ENCODE measurements at regions not wholly inside any gene's neighbourhood (a gene's known extent, or its start where the extent isn't known, plus 50 kb on each side); places are given as distances from the start of the nearest gene placed in this dataset.
"Not testable (repeated sequence)": the region's sequence is repeated elsewhere in the genome, so short reads cannot be mapped to it uniquely, and the experiment has no call there.

DNA sequence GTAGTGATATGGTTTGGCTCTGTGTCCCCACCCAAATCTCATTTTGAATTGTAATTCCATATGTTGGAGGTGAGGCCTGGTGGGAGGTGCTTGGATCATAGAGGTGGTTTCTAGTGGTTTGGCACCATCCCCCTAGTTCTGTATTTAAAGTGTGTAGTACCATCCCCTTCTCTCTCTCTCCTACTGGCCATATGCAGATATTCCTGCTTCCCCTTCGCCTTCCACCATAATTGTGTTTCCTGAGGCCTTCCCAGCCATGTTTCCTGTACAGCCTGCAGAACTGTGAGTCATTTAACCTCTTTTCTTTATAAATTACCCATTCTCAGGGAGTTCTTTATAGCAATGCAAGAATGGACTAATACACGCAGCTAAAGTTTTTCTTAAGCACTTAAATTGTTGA lies 340.0 kb downstream of the ANAPC1 start:
- DNase-seq: not testable (repeated sequence)

DNA sequence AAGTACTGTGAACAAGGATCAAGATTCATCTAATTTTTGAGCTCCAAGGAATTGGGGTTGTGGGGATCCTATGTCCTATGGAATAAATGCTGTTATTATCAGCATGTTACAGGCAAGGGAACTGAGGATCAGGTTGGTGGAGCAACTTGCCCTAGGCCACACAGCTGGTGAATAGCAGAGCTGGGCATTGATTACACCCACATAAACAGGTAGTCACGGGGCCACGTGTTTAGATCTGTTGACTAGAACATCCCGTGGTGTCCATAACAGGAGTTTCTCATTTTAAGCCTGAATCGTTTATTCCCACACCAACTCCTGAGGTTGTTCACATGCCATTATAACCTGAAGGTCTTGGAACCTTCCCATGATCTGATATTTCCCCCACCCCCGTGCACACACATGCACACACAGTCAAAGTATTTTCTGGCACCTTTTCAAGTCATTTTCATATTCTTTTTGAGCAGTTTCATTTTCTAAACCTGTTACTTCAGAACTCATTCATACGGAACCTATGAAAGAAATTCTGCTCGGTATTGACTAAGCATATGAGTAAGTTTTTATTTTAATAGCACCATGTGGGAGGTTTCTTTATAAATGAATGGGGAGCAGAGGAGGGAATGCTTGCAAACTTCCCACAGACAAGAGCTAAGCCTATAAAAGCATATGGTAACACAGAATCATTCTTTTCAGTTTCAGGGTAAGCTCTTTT lies 338.1 kb downstream of the ANAPC1 start:
- DNase-seq: not testable (repeated sequence)

DNA sequence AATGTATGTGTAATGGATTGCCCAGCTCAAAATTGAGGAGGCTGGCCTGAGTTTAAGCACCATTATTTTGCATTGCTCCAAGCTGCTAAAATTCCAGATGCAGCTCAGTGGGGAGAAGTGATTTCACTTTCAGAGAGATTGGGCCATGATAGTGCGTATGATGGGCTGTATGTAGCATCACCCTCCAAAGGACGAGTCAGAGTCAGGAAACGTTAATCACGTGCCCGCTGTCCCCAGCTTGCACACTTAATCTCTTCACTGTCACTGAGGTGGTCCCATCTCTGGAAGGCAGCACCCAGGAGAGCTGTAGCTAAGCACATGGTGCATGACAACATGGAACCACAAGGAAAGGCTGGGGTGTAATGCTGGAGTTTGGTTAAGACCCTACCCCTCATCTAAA lies 337.4 kb downstream of the ANAPC1 start:
- DNase-seq: not testable (repeated sequence)

DNA sequence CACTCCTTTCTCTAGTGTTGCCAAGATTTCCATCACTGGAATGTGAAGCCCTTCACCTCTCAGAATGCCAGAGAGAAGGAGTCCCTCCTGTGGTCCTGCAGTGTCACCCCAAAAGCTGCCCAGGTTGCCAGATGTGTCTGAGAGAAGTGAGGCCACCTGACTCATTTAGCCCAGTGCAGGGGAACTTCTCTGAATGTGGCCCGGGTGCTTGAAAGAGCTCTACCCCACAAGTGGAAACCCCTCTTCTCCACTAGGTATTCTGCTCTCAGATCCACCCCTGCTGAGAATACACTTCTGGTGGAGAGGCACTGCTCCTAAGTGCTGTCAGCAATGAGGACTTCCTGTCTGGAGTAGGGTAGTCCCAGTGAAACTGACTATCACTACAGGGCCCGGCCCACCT lies 334.8 kb downstream of the ANAPC1 start:
- not testable (repeated sequence) for DNase-seq

DNA sequence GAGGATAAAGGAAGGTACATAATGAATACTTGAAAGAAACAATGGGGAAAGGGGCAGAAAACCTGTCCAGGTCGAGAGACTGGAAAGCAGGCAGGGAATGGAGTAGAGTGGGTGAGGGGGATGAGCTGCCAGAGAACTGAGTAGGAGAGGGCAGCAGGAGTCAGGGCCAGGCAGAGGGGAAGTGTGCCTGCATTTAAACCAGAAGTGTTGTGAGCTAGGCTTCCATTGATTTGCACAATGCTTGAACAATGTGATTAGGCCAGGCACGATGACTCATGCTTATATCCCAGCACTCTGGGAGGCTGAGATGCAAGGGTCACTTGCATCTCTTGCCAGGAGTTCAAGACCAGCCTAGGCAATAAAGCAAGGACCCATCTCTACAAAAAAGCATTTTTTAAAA lies 332.6 kb downstream of the ANAPC1 start:
- DNase-seq: not testable (repeated sequence)

DNA sequence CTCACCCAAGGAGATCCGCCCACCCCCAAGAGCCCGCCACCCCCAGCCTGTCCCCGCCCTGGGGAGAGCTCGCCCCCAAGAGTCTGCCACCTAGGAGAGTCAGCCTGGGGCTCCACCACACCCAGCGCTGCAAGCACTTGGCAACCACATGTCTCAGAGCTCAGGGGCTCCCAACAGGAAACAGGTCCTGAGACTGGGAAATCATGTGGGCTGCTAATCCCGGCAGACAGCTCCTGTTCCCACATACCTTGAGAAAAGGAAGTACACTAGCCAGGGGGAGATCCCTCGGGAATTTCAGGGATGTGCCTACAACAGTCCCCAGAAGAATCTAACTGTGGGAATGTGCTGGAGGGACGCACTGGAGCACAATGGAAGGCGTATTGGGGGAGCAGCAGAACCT lies 331.4 kb downstream of the ANAPC1 start:
- not testable (repeated sequence) for DNase-seq

DNA sequence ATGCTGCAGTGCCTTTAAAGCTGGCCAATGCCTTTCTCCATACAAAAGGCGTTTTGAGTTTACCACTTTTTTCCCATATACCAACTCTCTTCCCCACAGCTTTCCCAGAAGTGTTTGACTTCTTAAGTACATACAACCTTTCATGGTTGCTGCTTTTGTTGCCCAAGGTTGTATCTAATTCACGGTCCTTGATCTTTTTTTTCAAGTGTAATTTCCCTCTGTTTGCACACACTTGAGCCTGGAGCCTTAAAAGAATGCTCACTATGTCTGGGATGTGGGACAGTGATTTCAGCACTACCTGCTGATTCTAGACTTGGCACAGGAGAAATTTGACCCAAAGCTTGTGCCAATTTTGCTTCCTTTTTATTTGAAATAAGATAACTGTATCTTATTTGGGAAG lies 324.7 kb downstream of the ANAPC1 start:
- DNase-seq: not testable (repeated sequence)

DNA sequence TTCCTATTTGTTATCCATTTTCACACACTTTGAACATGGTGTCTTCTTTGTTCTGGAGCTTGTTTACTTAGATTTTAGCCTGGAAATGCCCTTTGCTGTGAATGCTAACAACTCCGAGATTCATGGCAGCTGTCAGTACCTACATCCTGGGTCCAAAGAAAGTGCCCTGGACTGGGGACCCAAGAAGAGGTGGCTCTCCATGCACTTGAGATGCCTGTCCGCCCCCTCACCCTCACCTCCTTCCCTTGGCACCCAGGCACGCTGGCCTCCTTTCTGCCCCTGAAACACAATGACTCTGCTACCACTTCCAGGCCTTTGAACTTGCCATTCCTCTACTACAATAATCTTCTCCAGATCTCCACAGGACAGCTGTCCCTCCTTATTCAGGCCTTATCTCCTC lies 324.2 kb downstream of the ANAPC1 start:
- not testable (repeated sequence) for DNase-seq

DNA sequence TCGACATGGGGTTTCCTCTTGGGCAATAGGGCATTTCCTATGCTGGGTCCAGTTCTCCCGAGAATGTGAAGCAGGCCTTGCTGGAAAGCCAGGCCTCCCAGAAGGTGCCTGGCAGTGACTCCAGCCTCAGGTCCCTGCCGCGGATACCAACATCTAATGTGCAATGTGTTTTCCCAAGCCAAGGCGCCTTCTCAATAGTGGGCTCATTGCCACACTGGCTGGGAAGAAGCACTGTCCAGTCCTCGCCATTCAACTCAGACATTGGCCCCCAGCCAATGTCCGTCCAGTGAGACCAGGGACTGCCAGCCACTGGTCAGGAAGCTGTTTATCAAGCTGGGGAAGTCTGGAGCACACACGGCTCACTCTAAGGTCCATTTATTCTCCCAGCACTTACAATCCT lies 317.9 kb downstream of the ANAPC1 start:
- not testable (repeated sequence) for DNase-seq

DNA sequence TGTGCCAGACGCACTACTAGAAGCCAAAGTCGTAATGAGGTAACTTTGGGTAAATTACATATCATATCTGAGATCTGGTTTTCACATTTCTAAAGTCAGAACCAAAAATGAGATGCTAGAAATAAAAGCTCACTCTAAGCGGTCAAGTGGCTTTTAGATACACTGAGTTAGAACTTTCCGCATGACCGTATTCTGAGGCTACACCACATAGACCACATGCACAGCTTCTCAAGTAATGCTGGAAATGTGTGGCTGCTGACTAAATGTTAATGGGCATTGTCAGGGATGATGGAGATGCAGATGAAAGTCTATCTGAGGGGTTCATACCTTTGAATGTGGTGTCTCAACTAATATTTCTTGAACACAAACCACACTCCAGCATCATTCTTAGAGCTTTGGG lies 316.8 kb downstream of the ANAPC1 start:
- DNase-seq: not testable (repeated sequence)

DNA sequence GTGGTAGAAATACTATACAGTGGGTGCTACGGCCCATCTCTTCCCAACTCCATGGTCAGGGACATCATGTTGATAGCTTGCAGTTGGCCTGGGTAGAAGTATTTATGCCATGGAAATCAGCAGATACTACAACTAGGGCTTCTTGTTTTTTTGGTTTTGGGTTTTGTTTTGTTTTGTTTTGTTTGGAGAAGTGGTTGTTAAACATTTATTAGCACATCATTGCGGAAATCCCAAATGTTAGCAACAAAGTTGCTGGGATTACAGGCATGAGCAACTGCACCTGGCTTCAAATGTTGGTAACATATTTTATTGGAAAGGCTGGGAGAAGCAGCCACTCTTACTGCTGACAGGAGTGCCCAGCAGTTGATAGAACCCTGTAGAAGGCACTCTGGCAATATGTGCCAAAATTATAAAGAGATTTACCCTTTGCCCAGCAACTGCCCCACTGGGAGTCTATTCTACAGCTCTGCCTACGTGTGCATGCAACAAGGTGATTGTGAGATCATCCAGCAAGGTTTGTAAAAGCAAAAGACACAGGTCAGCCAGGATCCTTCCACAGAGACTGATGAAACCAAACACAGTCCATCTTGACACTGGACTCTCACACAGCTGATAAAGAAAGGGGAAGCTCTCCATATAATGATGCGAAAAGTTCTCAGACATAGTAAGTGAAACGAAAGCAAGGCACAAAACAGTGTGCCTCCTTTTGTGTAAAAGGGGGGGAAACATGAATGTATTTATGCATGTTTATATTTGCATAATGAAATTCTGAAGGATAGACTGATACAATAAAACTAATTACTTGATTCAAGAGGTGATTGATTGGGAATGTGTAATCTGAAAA lies 314.4 kb downstream of the ANAPC1 start:
- peak; percentile 60 to 70 for DNase-seq

DNA sequence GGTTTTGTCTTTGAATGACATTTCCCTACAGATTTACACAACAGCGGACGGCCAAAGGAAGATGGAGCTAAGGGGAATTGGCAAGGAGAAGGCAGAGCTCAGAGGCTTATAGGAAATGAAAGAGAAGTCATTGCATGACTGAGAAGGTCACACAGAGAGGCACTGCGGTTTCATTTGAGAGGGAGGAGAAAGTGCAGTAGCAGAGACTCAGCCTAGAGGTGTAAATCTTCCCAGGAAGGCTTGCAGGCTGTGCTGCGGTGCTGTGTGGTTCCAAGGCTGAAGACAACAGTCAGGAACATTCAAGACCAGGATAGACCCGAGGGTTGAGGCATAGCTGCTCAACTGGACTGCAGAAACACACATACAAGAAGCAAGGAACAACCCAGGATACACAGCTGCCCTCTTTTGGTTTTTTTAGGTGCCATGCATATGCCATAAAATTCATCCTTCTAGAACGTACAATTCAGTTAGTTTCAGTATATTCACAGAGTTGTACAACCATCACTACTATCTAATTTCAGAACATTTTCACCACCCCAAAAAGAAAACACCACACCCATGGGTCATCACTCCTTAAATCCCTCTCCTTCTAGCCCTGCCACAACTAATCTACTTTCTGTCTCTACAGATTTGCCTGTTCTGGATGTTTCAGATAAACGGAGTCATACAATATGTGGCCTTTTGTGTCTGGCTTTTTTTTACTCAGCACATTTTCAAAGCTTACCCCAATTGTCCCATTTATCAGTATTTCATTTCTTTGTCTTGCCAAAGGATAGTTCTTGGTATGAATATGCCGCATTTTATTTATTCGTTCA lies 313.5 kb downstream of the ANAPC1 start:
- not testable (repeated sequence) for DNase-seq

DNA sequence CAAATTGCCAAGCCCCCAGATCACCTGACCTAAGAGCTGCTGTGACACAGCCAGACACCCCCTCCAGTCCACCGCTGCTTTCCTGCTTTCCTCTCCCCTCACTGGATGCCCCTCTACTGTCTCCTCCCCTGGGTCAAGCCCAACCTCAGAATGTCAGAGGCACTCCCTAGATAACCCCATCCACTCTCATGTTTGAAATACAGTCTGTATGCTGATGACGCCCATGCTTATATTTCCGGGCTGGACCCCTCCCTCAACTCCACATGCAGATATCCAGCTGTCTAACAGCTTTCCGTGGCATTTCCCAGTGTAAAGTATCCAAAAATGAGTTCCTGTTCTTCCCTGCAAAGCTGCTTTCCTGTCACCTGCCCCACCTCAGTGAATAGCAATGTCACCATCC lies 309.2 kb downstream of the ANAPC1 start:
- DNase-seq: not testable (repeated sequence)

DNA sequence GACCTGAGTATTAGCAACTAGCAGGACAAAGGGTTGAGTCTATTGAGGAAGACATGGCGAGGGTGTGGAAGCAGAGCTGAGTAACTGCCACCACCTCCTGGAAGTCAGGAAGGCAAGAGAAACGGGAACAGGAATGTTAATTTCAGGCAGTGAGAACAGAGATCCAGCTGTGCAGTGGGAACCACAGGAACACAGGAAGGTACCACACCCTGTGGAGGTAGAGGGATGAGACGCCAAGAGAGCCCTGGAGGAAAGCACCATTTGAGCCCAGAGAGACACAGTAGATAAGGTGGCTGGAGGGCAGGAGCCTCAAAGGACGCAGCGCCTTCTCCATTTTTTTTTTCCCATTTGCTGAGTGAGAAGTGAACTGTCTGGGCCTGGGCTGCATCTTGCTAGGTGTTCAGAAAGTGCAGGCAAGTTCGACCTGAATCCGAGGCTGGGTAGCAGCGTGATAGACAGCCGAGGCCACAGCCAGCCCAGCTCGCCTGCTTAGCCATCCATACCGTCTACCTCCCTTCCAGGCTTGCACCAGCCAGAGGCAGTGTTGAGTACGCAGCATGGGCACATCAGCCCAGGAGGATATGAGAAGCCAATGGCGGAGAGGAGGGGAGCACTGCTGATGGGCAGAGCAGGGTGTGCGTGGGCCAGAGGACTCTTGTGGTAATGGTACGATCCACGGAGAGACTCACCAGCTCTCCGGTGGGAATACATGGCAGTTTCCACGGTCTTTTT lies 306.7 kb downstream of the ANAPC1 start:
- DNase-seq: not testable (repeated sequence)

DNA sequence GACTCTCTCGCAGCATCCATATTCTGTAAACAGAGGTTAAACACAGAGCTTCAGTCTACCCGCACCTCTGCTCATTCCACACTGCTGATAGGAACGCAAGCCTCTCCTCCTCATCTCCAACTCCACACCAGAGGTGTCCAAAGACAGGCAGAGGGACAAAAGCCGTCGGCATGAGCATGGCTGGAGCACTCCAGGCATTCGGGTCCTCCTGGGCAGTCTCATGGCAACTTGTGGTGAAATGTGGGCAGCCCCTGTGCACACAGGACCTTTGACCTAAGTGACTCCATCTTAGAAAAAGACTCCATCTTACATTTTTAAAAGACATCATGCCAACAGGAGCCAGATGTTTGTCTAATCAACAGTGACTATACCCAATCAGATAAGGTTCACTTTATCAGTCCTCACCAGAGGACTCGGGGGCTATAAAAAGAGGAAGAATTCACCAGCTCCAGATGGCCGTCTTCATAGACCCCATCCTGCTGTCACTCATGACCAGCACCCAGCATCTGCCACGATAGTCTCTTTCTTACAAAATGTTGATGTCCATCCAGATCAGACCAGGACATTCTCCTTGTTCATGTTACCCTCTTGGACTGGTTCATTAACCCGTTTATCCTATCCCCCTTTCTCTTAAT lies 304.4 kb downstream of the ANAPC1 start:
- DNase-seq: not testable (repeated sequence)

DNA sequence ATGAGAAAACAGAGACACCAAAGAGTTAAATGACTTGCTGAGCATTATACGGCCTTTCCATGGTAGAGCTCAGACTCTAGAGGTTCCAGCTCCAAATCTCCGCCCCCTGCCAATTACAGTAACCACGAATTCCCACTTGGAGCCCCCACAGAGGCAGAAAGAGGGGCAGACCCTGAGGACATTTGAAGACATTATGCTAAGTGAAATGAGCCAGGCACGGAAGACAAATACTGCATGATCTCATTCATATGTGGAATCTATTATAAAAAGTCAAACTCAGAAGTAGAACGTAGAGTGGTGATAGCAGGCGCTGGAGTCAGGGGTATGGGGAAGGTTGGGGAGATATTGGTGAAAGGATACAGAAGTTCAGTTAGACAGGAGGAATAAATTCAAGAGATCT lies 303.4 kb downstream of the ANAPC1 start:
- not testable (repeated sequence) for DNase-seq

DNA sequence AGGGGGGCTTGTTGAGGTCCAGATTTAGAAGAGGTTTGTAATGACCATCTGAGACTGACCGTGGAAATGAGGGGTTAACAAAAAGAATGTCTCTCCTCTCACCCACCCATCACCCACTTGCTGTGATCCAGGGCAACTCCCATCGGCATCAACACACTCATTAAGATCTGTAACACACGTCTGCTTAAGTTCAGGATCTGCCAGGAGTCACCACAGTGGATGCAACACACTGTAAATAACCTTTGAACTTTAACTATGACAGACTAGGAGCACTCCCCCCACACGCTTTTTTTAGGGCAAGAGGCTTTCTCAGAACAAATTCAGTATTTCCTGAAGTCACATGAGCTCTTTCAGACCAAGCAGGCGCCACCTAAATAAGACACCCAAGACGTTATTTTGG lies 301.9 kb downstream of the ANAPC1 start:
- not testable (repeated sequence) for DNase-seq

DNA sequence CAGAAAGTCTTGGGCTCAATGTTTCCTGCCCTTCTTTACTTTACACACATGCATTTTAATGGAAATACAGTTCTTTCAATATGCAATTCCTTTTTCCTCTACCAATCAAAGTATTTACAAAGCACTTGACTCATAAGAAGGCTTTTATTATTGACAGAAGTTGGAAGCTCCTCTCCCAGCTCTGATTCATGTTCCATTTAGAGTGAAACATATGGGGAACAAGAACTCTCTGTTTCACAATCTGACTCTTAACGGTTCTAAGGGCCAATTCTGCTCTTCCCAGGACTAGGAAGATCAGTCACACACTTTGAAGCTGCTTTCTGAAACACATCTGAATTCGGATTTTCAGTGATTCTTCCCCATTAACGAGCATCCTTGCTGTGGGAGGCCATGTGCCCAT lies 300.5 kb downstream of the ANAPC1 start:
- not testable (repeated sequence) for DNase-seq

DNA sequence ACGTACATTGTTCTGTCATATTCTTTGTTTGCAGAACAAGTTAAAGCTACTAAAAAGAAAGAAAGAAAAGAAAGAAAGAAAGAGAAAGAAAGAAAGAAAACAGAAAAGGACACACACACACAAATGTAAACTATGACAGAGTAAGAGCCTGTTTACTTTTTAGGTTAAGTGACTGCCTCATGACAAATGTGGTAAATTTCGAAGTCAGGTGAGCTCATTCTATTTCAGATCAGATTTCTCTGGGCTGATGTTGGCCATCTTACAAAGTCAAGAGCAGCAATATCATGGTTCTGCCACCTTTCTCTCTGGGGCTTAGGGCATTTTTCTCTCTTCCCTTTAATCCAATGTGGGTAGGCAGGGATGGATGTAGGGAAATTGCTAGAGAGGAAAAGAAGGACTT lies 299.5 kb downstream of the ANAPC1 start:
- DNase-seq: not testable (repeated sequence)

DNA sequence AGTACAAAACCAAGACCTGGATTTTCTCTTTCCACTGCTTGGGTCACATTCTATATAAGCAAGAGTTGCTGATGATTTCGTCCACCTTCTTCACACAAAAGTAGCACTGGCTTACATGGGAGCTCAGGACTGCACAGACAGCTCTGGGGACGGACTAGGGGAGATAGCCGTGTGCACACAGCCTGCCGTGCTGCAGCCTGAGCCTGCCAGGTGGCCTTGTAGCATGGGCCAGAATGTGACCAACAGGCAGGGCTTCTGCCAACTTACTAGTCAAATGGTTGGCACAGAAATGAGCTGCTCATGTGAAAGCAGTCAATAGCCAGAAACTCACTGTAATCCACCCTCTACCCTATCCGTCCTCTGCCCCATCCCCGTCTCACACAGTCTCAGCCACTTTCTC lies 299.0 kb downstream of the ANAPC1 start:
- not testable (repeated sequence) for DNase-seq

DNA sequence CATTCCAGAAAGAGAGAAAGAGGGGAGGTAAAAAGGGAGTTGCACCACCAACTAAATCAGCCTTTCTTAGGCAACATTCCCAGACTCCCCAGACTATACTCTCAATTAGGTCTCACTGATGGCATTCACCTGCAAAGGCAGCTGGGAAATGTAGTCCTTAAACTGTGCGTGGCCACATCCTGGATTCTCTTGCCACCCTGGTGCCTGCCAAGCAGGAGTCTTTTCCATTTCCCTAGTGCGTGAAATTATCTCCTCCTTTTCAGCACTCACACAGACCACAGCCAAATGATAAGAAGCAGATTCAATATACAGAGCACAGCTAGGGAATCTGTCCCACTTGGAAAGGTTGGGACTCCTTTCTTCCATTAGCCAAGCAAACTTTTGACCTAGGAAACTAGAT lies 298.0 kb downstream of the ANAPC1 start:
- not testable (repeated sequence) for DNase-seq

DNA sequence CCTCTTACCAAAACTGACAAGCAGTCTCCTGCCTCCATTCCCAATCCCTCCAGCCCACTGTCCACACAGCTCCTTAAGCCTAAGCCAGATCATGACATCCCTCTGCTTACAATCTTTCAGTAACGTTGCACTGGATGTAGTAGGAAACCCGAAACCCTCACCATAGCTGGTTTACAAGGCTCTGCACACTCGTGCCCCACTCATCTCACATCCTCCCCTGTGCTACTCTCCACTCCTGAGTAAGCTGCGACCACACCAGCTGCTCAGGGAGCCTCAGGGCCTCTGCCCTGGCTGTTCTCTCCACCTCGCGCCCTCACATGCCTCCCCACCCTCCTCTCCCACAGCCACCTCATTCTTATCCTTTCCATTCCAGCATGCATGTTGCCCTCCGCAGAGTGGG lies 288.9 kb downstream of the ANAPC1 start:
- not testable (repeated sequence) for DNase-seq
